HG03108 (cell line): ENCODE measurements at regions not wholly inside any gene's neighbourhood (a gene's known extent, or its start where the extent isn't known, plus 50 kb on each side); places are given as distances from the start of the nearest gene placed in this dataset.
"Not testable (repeated sequence)": the region's sequence is repeated elsewhere in the genome, so short reads cannot be mapped to it uniquely, and the experiment has no call there.

Source experiments
- ATAC-seq: cut with Tn5 transposase; IDR thresholded peaks from one replicate; pipeline ENCODE4 v1.9.1; 2021; ENCODE audit warnings: moderate library complexity; ENCODE audit not compliant: unreplicated experiment

DNA sequence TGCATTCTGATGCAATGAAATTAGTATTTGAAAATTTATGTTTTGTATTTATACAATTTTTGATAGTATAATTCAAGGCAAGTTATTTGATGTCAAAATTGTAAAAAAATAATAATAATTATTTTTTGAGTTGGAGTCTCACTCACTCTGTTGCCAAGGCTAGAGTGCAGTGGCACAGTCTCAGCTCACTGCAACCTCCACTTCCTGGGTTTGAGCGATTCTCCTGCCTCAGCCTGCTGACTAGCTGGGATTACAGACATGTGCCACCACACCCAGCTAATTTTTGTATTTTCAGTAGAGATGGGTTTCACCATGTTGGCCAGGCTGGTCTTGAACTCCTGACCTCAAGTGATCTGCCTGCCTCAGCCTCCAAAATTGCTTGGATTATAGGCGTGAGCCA, 342.4 kb upstream of the ARPP21 start:
- not testable (repeated sequence) for ATAC-seq

DNA sequence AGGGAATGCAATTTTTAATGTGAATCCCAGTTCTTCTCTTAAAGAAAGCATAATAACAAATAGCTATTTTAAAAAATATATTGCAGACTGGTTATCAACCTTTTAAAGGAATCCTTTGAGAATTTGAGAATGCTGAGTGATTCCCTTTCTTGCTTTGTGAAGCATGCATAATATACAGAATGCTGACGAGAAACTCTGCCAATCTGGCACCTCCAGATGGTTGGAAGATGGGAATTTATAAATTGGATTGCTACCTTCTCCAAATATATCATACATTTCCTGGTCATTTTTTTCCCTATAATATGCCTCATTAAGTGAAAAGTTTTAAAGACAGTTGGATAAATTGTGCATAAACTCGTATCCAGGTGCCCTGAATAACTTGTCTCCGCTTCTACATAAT, 333.9 kb upstream of the ARPP21 start:
- no peak for ATAC-seq

DNA sequence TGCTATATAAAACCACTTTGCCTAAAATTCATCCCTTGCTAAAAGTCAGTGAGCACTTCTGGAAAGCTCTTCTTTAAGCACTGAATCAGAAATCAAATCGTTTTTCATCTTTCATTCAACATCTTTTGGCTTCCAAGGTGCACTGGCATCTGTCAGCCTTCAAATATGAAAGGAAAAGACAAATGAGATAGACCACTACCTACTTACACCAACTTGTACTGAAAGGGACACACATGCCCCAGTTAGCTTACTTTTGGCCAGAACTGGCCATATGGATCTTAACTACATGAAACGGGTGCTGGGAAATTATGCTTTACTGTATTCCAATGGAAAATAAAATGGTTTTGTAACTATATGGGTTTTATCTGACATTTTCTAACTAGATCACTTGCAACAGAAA, 332.0 kb upstream of the ARPP21 start:
- no peak for ATAC-seq

DNA sequence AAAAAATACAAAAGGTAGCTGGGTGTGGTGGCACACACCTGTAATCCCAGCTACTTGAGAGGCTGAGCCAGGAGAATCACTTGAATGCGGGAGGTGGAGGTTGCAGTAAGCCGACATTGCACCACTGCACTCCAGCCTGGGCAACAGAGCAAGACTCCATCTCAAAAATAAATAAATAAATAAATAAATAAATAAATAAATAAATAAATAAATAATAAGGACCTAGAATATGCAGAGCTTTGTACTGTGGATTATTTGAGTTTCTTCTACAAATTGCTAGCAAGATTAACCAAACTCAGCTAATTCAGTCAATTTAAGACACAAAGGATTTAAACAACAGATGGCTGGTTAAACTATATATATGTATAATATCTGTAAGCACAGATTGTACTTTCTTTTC, 322.5 kb upstream of the ARPP21 start:
- not testable (repeated sequence) for ATAC-seq

DNA sequence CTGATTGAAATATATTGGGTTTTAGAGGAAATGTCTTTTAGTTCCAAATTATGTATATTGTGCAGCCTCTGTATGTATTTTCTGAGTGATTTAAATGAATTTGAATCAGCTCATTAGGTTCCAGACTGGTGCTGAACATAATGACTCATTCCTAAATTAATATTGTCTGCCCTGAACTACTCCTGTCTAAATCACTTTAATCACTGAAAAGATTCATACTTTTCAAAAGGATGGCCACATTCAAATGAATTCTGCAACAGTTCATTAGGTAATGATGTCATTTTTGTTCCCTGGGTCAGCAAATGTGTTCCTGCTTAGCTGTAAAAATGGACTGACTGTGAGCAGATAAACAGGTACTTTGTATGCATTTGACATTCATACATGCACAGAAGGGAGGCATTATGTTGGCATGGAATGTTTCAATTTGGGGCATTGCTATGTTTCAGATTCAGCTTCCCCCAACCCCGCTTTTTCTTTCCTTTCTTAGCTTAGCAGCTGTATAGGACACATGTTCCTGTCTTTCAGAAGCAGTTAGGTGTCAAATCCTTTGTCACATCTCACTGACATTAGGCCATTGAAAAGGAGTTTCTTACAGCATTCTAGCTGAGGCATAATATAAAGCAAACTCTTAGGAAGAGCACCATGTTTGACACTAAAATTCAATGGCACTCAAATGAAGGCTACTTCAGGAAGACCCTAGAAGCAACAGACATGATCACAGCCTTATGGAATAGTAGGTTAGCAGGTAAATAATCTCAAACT, 318.5 kb upstream of the ARPP21 start:
- ATAC-seq: no peak

DNA sequence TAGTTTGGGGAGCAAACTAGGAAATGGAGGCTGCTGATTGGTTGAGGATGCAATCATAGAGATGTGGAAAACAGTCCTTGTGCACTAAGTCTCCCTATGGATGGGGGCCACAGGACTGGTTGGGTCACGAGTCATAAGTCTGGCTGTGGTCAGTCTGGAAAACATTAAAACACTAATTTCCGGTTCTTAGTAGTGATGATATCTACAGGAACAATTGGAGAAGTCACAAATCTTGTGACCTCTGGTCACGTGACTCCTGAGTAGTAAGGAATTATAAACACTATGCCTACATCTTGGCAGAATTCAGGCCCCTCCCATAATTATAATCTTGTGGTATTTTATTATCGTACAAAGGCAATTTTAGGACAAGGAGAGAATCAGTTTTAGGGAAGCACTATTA, 317.3 kb upstream of the ARPP21 start:
- no peak for ATAC-seq

DNA sequence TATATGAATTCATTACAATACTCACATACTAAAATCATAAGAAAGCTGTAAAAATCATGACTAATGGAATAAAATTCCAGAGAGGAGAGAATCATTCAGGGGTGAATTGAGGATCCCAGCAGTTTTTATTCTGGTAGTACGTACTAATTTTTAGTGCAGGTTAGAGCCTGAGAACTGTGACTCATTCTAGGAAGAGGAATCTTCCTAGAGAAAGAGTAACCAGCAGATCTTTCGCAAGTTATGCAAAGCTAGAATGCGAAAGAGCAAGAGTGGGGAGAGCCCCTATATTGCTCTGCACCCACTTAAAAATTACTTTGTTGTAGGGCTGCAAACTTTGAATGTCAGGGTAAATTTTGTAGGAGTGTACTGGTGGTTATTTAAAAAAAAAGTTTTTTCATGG, 303.6 kb upstream of the ARPP21 start:
- no peak for ATAC-seq

DNA sequence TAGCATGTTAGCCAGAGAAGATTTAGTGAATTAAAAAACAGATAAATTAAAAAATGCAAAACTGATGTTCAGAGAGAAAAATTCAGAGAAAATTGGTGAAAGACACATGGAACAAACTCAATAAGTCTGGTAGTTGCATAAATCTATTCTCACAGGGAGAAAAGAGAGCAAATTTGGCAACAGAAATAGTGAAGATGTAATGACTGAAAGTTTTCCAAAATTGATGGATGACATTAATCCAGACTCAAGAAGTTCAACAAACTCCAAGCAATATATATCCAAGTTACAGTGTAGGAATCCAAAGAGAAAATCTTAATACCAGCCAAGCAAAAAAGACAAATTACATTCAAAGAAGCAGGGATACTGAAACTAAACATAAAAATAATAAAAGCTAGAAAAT, 302.7 kb upstream of the ARPP21 start:
- no peak for ATAC-seq

DNA sequence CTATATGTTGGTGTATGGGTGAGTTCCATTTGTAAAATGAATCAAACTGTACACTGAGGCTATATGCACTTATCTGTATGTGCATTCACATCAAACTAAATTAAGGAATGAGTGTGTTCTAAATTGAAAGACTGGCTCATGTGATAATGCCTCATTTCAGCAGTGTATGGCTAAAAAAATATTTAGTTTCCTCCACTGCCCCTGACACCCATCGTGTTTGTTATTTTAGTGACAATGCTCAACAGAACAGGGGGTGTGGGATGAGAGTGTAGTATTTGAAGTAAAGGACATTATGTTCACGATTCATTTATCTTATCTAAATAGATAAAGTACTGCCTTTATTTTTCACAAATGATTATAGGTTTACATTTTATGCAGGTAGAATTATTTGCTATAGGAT, 301.1 kb upstream of the ARPP21 start:
- no peak for ATAC-seq

DNA sequence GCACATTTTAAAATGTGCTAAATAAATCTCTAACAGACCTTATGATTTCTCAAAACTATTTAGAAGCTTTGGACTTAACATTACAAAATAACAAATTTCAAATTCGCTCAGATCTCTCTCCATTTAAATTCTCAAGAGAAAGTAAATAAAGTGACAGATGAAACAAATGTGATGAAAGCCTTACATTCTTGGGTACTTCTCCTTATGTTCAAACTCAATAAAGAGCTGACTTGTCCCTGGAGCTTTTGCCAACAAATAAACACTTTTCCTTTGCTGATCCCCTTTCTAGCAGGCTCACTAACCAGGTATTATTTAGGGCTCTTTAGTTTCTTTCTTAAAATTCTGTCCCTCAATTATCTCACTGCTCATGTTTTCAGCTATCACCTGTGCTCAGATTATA, 259.1 kb upstream of the ARPP21 start:
- ATAC-seq: no peak

DNA sequence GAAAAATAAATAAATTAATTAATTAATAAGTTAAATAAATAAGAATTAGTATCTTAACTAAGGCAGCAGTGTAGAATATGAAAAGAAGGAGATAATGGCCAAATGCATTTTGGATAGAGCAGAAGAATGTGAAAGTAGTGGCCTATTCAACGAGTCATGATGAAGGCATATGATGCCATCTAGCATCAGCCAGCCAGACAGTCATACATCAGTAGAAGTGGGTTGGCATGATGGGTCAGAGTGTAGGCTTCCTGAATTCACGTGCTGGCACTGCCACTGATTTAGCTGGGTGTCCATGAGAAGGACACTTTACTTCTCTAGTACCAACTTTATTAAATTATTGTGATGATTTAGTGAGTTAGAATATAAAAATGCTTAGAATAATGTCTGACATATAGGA, 256.1 kb upstream of the ARPP21 start:
- no peak for ATAC-seq

DNA sequence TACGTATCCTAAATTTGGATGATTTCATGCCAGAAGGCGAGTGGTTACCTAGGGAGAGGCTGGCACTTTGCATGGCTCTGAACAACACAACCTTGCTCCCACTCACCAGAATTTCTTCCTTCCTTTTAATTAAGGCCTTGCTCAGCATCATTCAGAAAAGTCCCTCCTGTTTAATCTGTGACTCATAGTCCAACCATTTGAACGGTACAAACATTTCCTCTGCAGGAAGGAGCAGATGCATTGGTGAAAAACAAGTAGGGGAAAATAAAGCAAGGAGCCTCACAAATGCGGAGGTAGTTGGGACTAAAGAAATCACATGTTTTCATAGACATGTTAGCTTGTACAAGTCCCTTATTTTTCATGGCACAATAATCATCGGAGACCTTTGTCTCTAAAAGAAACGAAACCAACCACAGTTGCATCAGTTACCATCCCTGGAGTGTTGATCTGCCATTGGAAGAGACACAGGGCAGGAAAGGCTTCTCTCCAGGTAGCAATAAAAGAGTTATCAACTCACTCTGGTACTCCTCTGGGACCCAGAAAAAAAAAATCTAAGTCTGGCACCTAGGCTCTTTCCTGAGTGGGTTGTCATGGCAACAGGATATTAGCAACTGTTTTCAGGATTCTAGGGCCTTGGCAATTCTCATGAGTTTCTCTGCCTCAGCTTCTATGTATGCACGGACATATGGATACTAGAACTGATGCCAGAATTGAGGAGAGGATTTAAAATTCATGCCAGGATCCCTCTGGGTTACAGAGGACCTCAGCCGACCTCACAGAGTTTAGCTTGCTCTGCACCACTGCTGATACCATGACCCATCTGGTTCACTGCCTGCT, 255.4 kb upstream of the ARPP21 start:
- ATAC-seq: no peak

DNA sequence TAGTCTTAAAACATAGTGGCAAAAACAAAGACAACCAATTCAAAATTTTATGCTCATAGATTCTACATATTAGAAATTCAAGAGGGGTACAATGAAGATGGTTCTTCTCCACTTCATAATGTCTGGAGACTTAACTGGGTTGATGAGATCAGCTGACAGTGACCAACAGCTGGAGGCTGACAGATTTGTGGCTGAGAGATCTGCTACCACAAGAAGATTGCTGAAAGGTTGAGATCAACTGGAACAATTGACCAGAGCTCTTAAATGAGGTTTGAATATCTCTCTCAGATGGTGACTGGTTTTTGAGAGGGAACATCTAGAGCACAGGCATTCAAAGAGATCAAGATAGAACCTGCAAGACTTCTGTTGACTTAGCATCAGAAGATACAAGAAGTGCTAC, 254.1 kb upstream of the ARPP21 start:
- ATAC-seq: no peak

DNA sequence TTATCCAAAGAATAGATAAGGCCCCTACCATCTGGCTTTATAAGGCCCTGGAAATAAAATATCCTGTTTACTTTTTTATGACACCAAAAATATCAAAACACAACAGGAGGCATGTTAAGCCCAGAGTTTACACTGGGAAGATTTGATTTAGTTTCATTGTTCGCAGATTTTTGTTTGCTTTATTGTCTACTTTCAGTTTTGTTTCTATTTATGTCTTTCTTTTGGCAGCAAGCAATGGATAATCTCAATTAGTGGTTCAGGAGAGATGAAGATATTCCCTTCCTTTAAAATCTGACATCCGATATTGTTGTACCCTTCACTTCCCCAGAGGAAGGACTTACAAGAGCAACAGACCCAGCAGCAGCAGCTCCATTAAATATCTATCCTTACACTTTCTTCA, 249.4 kb upstream of the ARPP21 start:
- ATAC-seq: no peak

DNA sequence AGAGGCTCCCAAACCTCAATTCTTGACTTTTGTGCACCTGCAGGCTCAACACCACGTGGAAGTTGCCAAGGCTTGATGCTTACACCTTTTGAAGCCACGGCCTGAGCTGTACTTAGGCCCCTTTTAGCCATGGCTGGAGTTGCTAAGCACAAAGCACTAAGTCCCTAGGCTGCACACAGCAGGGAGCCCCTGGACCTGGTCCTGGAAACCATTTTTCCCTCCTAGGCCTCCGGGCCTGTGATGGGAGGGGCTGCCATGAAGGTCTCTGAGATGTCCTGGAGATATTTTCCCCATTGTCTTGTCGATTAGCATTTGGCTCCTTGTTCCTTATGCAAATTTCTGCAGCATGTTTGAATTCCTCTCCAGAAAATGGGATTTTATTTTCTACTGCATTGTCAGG, 247.1 kb upstream of the ARPP21 start:
- no peak for ATAC-seq

DNA sequence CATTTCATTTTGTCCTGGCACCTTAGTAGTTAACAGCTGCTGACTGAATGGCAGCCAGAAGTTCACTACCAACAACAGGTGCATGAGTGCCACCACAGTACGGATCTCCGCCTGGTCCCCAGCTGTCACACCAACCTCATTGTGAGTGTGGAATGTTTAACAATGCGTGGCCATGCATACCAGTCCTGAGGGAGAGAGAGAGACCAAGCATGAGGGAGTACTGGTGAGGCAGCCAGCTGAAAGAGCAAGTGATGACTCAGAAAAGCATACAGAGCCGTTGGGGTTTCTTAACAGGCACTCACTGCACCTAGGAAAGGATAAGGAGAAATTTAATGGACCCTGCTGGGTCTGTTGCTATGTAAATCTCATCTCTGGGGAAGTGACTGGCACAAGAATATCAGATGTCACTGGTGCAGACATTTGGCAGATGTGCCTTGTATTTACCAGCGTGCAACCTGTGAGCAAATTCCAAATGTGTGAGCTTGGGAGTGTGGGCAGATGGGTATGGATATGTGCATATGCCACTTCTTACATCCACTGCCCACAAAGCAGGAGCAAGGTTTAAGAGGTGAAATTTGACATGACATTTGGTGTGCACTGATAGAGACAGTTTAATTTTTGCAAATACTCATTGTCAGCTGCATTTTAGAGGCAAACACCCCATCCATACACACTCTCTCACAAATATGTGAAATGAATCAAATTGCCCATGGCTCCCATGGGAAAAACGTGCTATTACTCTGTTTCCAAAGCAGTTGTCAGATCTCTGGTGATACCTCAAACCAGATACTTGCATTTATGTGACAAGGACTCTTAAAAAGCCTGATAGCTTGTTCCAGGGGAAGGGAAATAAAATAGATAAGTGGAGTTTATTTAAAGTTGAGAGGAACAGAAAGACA, 245.2 kb upstream of the ARPP21 start:
- ATAC-seq: no peak

DNA sequence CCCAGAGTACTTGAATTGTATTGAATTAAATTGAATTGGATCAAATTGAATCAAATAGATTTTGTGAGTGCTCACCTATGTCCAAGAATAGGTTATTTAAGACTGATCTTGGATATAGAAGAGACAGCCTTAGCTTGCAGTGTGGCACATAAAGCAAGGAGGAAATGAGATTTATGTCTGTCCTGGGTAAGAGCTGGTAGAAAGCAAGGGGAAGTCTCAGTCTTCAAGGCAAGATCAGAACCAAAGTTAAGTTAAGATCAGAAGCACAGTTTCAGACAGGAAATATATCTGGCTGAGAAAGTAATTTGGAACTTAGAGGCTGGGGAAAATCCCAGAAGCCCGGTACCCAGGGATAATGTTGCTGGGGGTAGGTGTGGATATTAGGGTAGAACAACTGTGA, 244.4 kb upstream of the ARPP21 start:
- no peak for ATAC-seq

DNA sequence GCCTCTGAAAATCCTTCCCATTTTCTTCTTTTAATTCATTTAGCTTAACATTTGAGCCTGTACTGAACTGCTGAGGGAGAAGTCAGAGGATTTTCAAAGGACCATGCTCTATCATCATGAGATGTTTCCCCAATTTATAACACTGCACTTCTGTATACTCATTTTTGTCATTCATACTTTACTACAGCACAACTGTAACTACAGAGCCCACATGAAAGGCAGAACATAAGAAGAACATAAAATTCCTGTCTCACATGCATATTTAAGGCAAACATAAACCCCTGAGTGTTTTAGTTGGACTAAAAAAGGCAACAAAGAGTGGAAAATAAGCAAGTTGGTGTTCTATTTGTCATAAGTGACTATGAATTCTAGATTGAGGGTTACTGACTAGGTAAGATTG, 237.7 kb upstream of the ARPP21 start:
- ATAC-seq: no peak

DNA sequence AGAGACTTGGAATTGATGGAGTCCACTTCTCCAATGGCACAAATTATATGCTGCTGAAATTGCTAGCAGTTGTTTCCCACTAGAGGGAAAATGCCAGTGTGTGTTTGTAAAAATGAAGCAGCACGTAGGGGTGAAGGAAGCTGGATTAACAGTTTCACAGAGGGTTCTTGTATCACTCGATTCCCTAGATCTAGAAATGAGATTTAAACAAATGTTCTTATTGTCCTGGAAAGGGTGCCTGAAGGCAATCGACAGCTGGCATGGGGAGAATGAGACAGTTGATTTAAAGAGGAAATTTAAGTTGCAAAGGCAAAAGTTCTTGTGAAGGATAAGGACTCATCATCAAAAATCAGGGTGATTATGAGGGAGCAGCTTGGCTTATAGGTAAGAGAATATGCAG, 234.8 kb upstream of the ARPP21 start:
- ATAC-seq: no peak

DNA sequence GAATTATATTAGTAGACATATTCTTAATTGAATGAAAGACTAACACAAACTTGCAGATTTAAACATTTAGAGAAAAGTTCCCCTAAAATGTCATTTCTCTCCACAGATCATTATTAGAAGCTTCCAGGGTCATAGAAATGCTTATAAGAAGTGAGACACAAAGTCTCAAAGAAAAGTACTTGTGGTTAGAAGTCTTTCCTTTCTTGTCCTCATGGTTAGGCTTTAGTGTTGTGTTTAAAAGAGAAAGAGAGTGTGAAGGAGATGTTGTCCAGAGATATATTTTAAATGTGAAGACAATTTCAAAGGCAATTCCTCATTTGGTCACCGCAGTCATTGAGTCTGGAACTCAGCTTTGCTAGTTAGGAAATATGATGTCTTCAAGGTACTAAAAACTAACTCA, 230.4 kb upstream of the ARPP21 start:
- no peak for ATAC-seq

DNA sequence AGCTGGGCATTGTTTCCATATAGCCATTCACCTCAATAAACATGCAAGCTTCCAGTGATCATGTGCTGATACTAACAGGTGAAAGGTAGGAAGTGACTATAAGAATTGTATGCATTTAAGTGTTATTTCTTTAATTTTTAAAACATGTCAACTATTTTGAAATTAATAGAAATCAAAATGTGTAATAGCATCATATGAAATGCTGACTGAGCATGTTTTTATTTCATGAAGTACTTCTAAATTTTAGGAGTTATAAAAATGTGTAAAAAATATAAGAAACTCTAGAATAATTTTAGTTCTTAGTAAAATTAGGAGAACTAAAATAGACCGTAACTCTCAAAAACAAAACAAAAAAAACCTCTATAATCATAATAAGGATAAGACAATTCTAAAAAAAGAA, 229.3 kb upstream of the ARPP21 start:
- ATAC-seq: no peak

DNA sequence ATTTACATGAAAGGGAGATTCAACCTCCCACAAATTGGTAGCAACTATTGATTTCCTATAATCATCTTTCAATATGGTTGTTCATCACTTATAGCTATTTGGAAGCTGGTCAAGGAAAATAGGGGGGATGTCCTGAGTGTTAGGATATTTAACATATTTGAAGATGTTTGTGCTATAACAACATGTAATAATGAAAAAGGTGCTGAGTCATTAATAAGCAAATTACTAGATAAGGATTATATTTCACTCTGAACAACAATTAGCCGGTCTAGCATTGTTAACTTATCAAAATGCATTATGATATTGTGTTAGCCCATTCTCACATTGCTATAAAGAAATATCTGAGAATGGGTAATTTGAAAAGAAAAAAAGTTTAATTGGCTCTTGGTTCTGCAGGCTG, 225.8 kb upstream of the ARPP21 start:
- ATAC-seq: no peak
